ENCODE measurements at regions not wholly inside any gene's neighbourhood (a gene's known extent, or its start where the extent isn't known, plus 50 kb on each side); places are given as distances from the start of the nearest gene placed in this dataset.

- Histone ChIP-seq H3K79me1 (ENCODE audit: low read length) (no peaks in the 10 kb centered on the region), H3K9ac (ENCODE audit: low read length) (no peak overlapping the region), H2BK120ac (ENCODE audit: insufficient read depth, low read length, poor library complexity) (no peak overlapping the region), H3K4ac (ENCODE audit: low read depth, low read length) (no peak overlapping the region), H3K4me3 (ENCODE audit: low read depth, low read length) (no peak overlapping the region), H4K91ac (ENCODE audit: low read depth, low read length) (no peak overlapping the region), H4K8ac (ENCODE audit: low read depth, low read length) (no peak overlapping the region), H3K79me2 (ENCODE audit: control insufficient read depth, insufficient read depth, low read length, poor library complexity) (no peaks in the 10 kb centered on the region), H3K27me3 (ENCODE audit: insufficient read depth, low read length) (no peaks in the 10 kb centered on the region), H3K4me1 (ENCODE audit: control insufficient read depth in 1 of 2, insufficient read depth in 2 of 2, low read length in 2 of 2) (no peaks in the 10 kb centered on the region), H4K12ac (ENCODE audit: low read depth, low read length) (no peak overlapping the region), H3K14ac (ENCODE audit: low read length) (no peak overlapping the region), H3K23ac (ENCODE audit: low read length) (no peak overlapping the region), H3K4me2 (ENCODE audit: low read length) (no peak overlapping the region), H3K9me3 (ENCODE audit: insufficient read depth, low read depth, low read length) (no peaks in the 10 kb centered on the region), H2AK5ac (ENCODE audit: low read length) (no peak overlapping the region), H2BK5ac (ENCODE audit: low read depth, low read length, poor library complexity) (no peak overlapping the region), H2BK12ac (ENCODE audit: low read length) (no peak overlapping the region), H2AFZ (ENCODE audit: insufficient read depth, low read length, poor library complexity) (no peak overlapping the region), H3K27ac (ENCODE audit: low read depth, low read length) (no peak overlapping the region), H3K18ac (ENCODE audit: low read length) (no peak overlapping the region), H3K36me3 (ENCODE audit: control insufficient read depth in 1 of 2, insufficient read depth in 2 of 2, low read length in 2 of 2) (no peaks in the 10 kb centered on the region)
- no CpG with 5 or more reads among the region's 2 CpGs for WGBS (ENCODE audit: extremely low coverage, insufficient coverage, insufficient read length)
- DNase-seq = no peak
Observed at GRCh38 chr6:99148761-99149160, 200.7 kb downstream of the FAXC start.

GRCh38 chr6:99148111-99148510, 200.4 kb upstream of the FBXL4 start:
- Histone ChIP-seq H2AK5ac (ENCODE audit: low read length) (no peak overlapping the region), H3K79me2 (ENCODE audit: control insufficient read depth, insufficient read depth, low read length, poor library complexity) (no peaks in the 10 kb centered on the region), H4K91ac (ENCODE audit: low read depth, low read length) (no peak overlapping the region), H3K27ac (ENCODE audit: low read depth, low read length) (no peak overlapping the region), H3K9ac (ENCODE audit: low read length) (no peak overlapping the region), H2BK5ac (ENCODE audit: low read depth, low read length, poor library complexity) (no peak overlapping the region), H3K4me2 (ENCODE audit: low read length) (no peak overlapping the region), H4K12ac (ENCODE audit: low read depth, low read length) (no peak overlapping the region), H3K18ac (ENCODE audit: low read length) (no peak overlapping the region), H3K9me3 (ENCODE audit: insufficient read depth, low read depth, low read length) (no peaks in the 10 kb centered on the region), H4K8ac (ENCODE audit: low read depth, low read length) (no peak overlapping the region), H3K79me1 (ENCODE audit: low read length) (no peaks in the 10 kb centered on the region), H3K4me1 (ENCODE audit: control insufficient read depth in 1 of 2, insufficient read depth in 2 of 2, low read length in 2 of 2) (no peaks in the 10 kb centered on the region), H2BK12ac (ENCODE audit: low read length) (no peak overlapping the region), H3K36me3 (ENCODE audit: control insufficient read depth in 1 of 2, insufficient read depth in 2 of 2, low read length in 2 of 2) (no peaks in the 10 kb centered on the region), H2BK120ac (ENCODE audit: insufficient read depth, low read length, poor library complexity) (no peak overlapping the region), H2AFZ (ENCODE audit: insufficient read depth, low read length, poor library complexity) (no peak overlapping the region), H3K4ac (ENCODE audit: low read depth, low read length) (no peak overlapping the region), H3K4me3 (ENCODE audit: low read depth, low read length) (no peak overlapping the region), H3K14ac (ENCODE audit: low read length) (no peak overlapping the region), H3K23ac (ENCODE audit: low read length) (no peak overlapping the region), H3K27me3 (ENCODE audit: insufficient read depth, low read length) (no peaks in the 10 kb centered on the region)
- WGBS (ENCODE audit: extremely low coverage, insufficient coverage, insufficient read length) = no CpG with 5 or more reads among the region's 2 CpGs
- no peak for DNase-seq

- no peak overlapping the region for H4K91ac ChIP-seq (ENCODE audit: low read depth, low read length)
- no peak overlapping the region for H2BK120ac ChIP-seq (ENCODE audit: insufficient read depth, low read length, poor library complexity)
- no peak overlapping the region for H3K4ac ChIP-seq (ENCODE audit: low read depth, low read length)
- H3K36me3 ChIP-seq (ENCODE audit: control insufficient read depth in 1 of 2, insufficient read depth in 2 of 2, low read length in 2 of 2) = no peaks in the 10 kb centered on the region
- H3K4me3 ChIP-seq (ENCODE audit: low read depth, low read length) = no peak overlapping the region
- no peak overlapping the region for H2AK5ac ChIP-seq (ENCODE audit: low read length)
- H4K12ac ChIP-seq (ENCODE audit: low read depth, low read length) = no peak overlapping the region
- H3K9ac ChIP-seq (ENCODE audit: low read length) = no peak overlapping the region
- no peak overlapping the region for H3K18ac ChIP-seq (ENCODE audit: low read length)
- no CpG with 5 or more reads among the region's 5 CpGs for WGBS (ENCODE audit: extremely low coverage, insufficient coverage, insufficient read length)
- H3K27me3 ChIP-seq (ENCODE audit: insufficient read depth, low read length) = no peaks in the 10 kb centered on the region
- H3K4me2 ChIP-seq (ENCODE audit: low read length) = no peak overlapping the region
- no peak overlapping the region for H3K27ac ChIP-seq (ENCODE audit: low read depth, low read length)
- DNase-seq = no peak
- no peak overlapping the region for H2BK5ac ChIP-seq (ENCODE audit: low read depth, low read length, poor library complexity)
- no peaks in the 10 kb centered on the region for H3K79me2 ChIP-seq (ENCODE audit: control insufficient read depth, insufficient read depth, low read length, poor library complexity)
- H3K79me1 ChIP-seq (ENCODE audit: low read length) = no peaks in the 10 kb centered on the region
- no peak overlapping the region for H4K8ac ChIP-seq (ENCODE audit: low read depth, low read length)
- no peaks in the 10 kb centered on the region for H3K9me3 ChIP-seq (ENCODE audit: insufficient read depth, low read depth, low read length)
- H2BK12ac ChIP-seq (ENCODE audit: low read length) = no peak overlapping the region
- no peak overlapping the region for H2AFZ ChIP-seq (ENCODE audit: insufficient read depth, low read length, poor library complexity)
- no peak overlapping the region for H3K23ac ChIP-seq (ENCODE audit: low read length)
- H3K4me1 ChIP-seq (ENCODE audit: control insufficient read depth in 1 of 2, insufficient read depth in 2 of 2, low read length in 2 of 2) = no peaks in the 10 kb centered on the region
- no peak overlapping the region for H3K14ac ChIP-seq (ENCODE audit: low read length)
Observed at GRCh38 chr6:99147206-99147605, 199.5 kb upstream of the FBXL4 start.

GRCh38 chr6:99146711-99147110, 199.0 kb upstream of the FBXL4 start:
- Histone ChIP-seq H2AK5ac (ENCODE audit: low read length) (no peak overlapping the region), H3K27me3 (ENCODE audit: insufficient read depth, low read length) (no peaks in the 10 kb centered on the region), H3K18ac (ENCODE audit: low read length) (no peak overlapping the region), H2AFZ (ENCODE audit: insufficient read depth, low read length, poor library complexity) (no peak overlapping the region), H2BK120ac (ENCODE audit: insufficient read depth, low read length, poor library complexity) (no peak overlapping the region), H3K4ac (ENCODE audit: low read depth, low read length) (no peak overlapping the region), H4K91ac (ENCODE audit: low read depth, low read length) (no peak overlapping the region), H3K79me1 (ENCODE audit: low read length) (no peaks in the 10 kb centered on the region), H3K9ac (ENCODE audit: low read length) (no peak overlapping the region), H2BK5ac (ENCODE audit: low read depth, low read length, poor library complexity) (no peak overlapping the region), H3K4me2 (ENCODE audit: low read length) (no peak overlapping the region), H3K79me2 (ENCODE audit: control insufficient read depth, insufficient read depth, low read length, poor library complexity) (no peaks in the 10 kb centered on the region), H4K12ac (ENCODE audit: low read depth, low read length) (no peak overlapping the region), H4K8ac (ENCODE audit: low read depth, low read length) (no peak overlapping the region), H3K14ac (ENCODE audit: low read length) (no peak overlapping the region), H3K4me1 (ENCODE audit: control insufficient read depth in 1 of 2, insufficient read depth in 2 of 2, low read length in 2 of 2) (no peaks in the 10 kb centered on the region), H3K27ac (ENCODE audit: low read depth, low read length) (no peak overlapping the region), H3K4me3 (ENCODE audit: low read depth, low read length) (no peak overlapping the region), H3K23ac (ENCODE audit: low read length) (no peak overlapping the region), H3K36me3 (ENCODE audit: control insufficient read depth in 1 of 2, insufficient read depth in 2 of 2, low read length in 2 of 2) (no peaks in the 10 kb centered on the region), H3K9me3 (ENCODE audit: insufficient read depth, low read depth, low read length) (no peaks in the 10 kb centered on the region), H2BK12ac (ENCODE audit: low read length) (no peak overlapping the region)
- no CpG with 5 or more reads among the region's 4 CpGs for WGBS (ENCODE audit: extremely low coverage, insufficient coverage, insufficient read length)
- DNase-seq = no peak
